ENCODE measurements at regions not wholly inside any gene's neighbourhood (a gene's known extent, or its start where the extent isn't known, plus 50 kb on each side); places are given as distances from the start of the nearest gene placed in this dataset.
"Not testable (repeated sequence)": the region's sequence is repeated elsewhere in the genome, so short reads cannot be mapped to it uniquely, and the experiment has no call there.

DNA sequence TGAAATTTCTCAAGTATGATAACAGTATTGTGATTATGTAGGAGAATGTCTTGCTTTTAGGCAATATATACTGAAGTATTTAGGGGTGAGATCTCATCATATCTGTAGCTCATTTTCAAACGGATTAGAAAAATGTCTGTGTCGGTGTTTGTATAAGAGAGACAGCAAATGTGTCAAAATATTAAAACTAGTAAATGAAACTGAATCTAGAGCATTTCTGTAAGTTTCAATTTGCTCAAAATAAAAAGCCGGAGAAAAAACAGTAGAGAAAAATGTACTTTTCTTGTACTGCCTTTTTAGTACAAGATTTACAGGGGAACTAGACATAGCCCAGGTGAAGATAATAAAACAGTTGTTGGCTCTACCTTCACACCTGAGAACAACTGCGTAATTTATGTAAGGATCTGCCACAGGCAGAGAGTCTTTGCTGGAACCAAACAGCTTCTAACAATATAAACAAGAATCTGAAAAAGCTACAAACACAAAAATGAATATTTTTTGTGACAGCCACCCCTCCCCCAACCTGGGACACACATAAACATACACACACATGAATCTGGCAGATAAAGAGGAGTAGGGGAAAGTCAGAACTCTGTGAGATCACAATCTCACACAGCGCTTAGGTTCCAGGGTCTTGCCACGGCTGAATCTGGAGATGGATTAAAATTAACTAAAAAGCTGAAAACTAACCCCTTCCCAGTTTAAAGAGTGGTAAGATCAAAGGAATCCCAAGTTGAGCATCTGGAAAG lies 153.3 kb downstream of the AVL9 start:
- DNase-seq (ENCODE audit: low read depth), result no peak

GRCh38 chr7:32645255-32645654 lies 150.0 kb downstream of the AVL9 start:
- not testable (repeated sequence) for DNase-seq (ENCODE audit: low read depth)

- DNase-seq (ENCODE audit: low read depth), result no peak
These were observed 147.9 kb downstream of the AVL9 start for GRCh38 chr7:32643194-32643593.

DNA sequence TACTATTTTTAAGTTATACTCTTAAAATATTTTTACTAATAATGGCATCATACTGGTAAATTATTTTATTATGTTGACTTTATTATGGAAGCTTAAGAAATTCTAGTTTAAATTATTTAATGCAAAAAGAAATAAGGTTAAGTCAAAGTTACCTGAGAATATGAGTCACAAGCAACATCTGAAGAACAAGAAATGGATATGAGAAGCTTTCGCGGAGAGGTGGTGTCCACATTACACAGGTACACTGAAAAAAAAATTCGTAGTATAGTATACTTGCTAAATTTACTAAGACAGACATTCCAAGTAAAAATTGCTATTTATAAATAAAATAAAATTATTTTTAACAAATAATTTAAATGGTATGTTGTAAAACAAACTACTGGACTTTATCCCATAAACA lies 143.8 kb downstream of the AVL9 start:
- DNase-seq (ENCODE audit: low read depth), result no peak

GRCh38 chr7:32638479-32639121 lies 143.3 kb downstream of the AVL9 start:
- not testable (repeated sequence) for DNase-seq (ENCODE audit: low read depth)
